Gastrocnemius medialis (tissue), 4 donors: ENCODE measurements at regions not wholly inside any gene's neighbourhood (a gene's known extent, or its start where the extent isn't known, plus 50 kb on each side); places are given as distances from the start of the nearest gene placed in this dataset.

Experiments used
- CTCF ChIP-seq, 5 experiments: fragments of 450-650 bp in 3 of 5; fragments of 200-600 bp in 2 of 5; sonication (generic) in 2 of 5; IDR thresholded peaks in 4 of 5; conservative IDR thresholded peaks in 1 of 5; 1 replicate in 4 of 5; 2 replicates in 1 of 5; pipeline ENCODE4 v1.5.1; 2016 to 2019; ENCODE audit warnings: antibody characterized with exemption in 5 of 5, mild to moderate bottlenecking in 3 of 5, moderate library complexity in 3 of 5
- POLR2A ChIP-seq, 2 donors: fragments of 450-650 bp; IDR thresholded peaks; one replicate each; pipeline ENCODE4 v1.6.1; 2017; ENCODE audit warnings: antibody characterized with exemption in 2 of 2, mild to moderate bottlenecking in 2 of 2, moderate library complexity in 2 of 2

DNA sequence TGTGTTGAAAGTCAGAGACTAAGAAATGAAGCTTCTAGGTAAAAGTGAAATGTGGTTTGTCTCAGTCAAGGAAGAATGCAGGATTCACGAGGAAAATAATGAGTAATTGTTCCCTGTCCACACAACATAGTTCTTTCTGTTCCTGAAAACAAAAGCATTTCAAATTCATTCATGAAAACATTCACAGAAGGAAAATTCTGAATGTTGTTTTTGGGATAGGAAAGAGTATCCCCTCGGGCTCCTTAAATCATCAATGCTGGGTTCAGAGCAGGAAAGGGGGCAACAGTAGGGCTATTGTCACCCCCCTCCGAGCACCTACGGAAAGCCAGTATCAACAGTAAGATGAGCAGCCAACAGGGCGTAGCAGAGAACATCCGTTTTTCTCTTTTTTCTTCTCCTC is 769.9 kb upstream of the ADAMTS16 start:
- no peak for TF ChIP-seq POLR2A (IDR thresholded peaks at IDR 0.05)
- no peak for TF ChIP-seq CTCF (IDR thresholded peaks at IDR 0.05 in 4 of 5, conservative IDR thresholded peaks at IDR 0.05 in 1 of 5)
